Gastrocnemius medialis (tissue), 4 donors: ENCODE measurements at regions not wholly inside any gene's neighbourhood (a gene's known extent, or its start where the extent isn't known, plus 50 kb on each side); places are given as distances from the start of the nearest gene placed in this dataset.

Source experiments
- CTCF ChIP-seq, 5 experiments: fragments of 450-650 bp in 3 of 5; fragments of 200-600 bp in 2 of 5; sonication (generic) in 2 of 5; IDR thresholded peaks in 4 of 5; conservative IDR thresholded peaks in 1 of 5; 1 replicate in 4 of 5; 2 replicates in 1 of 5; pipeline ENCODE4 v1.5.1; 2016 to 2019; ENCODE audit warnings: antibody characterized with exemption in 5 of 5, mild to moderate bottlenecking in 3 of 5, moderate library complexity in 3 of 5
- POLR2A ChIP-seq, 2 donors: fragments of 450-650 bp; IDR thresholded peaks; one replicate each; pipeline ENCODE4 v1.6.1; 2017; ENCODE audit warnings: antibody characterized with exemption in 2 of 2, mild to moderate bottlenecking in 2 of 2, moderate library complexity in 2 of 2

GRCh38 chr14:35932136-35932535, 106.0 kb downstream of the BRMS1L start:
- TF ChIP-seq CTCF (IDR thresholded peaks at IDR 0.05 in 4 of 5, conservative IDR thresholded peaks at IDR 0.05 in 1 of 5) (no peak), POLR2A (IDR thresholded peaks at IDR 0.05) (no peak)
